ENCODE measurements at regions not wholly inside any gene's neighbourhood (a gene's known extent, or its start where the extent isn't known, plus 50 kb on each side); places are given as distances from the start of the nearest gene placed in this dataset.

DNA sequence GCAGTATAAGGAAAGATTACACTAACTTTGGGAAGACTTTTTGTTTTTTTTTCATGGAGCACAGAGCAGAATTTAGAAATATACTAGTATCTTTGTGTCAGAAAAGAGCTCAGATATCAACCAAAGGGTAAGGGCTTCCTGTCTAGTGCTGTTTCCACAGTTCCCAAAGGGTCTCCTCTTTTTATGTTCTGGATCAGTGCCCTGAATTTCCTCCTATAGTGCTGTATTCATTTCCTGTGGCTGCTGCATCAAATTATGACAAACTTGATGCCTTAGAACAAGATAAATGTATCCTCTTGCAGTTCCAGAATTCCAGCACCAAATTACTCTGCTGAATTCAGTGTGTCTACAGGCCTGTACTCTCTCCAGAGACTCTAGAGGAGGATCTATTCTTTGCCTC, 219.8 kb upstream of the THRB start:
- no peak overlapping the region for H3K27ac ChIP-seq (ENCODE audit: low read depth)
- no peaks in the 10 kb centered on the region for H3F3A ChIP-seq (replicated peaks; ENCODE audit: low read depth)
- H4K20me1 ChIP-seq (replicated peaks; ENCODE audit: insufficient read depth) = no peaks in the 10 kb centered on the region
- DNase-seq (ENCODE audit: low spot score) = no peak
- Mint-ChIP-seq H3K4me1 (peaks cover 7% of the 10 kb centered on the region; the same call in 2 of the 3 replicates), H3K9me3 (no peaks in the 10 kb centered on the region), H3K27me3 (ENCODE audit: insufficient read depth, low read depth, poor library complexity) (peaks cover 2% of the 10 kb centered on the region), H3K4me3 (no peak overlapping the region), H3K36me3 (ENCODE audit: low read depth) (no peaks in the 10 kb centered on the region), H3K27ac (no peak overlapping the region)
- TF ChIP-seq STAT1 (IDR thresholded peaks at IDR 0.05; ENCODE audit: unreplicated experiment) = no peak
- TF ChIP-seq POLR2AphosphoS5 (IDR thresholded peaks at IDR 0.05; ENCODE audit: low read depth) = no peak
- no peak for TF ChIP-seq EZH2 (IDR thresholded peaks at IDR 0.05; ENCODE audit: low read depth, unreplicated experiment)
- TF ChIP-seq, protein P1, sequence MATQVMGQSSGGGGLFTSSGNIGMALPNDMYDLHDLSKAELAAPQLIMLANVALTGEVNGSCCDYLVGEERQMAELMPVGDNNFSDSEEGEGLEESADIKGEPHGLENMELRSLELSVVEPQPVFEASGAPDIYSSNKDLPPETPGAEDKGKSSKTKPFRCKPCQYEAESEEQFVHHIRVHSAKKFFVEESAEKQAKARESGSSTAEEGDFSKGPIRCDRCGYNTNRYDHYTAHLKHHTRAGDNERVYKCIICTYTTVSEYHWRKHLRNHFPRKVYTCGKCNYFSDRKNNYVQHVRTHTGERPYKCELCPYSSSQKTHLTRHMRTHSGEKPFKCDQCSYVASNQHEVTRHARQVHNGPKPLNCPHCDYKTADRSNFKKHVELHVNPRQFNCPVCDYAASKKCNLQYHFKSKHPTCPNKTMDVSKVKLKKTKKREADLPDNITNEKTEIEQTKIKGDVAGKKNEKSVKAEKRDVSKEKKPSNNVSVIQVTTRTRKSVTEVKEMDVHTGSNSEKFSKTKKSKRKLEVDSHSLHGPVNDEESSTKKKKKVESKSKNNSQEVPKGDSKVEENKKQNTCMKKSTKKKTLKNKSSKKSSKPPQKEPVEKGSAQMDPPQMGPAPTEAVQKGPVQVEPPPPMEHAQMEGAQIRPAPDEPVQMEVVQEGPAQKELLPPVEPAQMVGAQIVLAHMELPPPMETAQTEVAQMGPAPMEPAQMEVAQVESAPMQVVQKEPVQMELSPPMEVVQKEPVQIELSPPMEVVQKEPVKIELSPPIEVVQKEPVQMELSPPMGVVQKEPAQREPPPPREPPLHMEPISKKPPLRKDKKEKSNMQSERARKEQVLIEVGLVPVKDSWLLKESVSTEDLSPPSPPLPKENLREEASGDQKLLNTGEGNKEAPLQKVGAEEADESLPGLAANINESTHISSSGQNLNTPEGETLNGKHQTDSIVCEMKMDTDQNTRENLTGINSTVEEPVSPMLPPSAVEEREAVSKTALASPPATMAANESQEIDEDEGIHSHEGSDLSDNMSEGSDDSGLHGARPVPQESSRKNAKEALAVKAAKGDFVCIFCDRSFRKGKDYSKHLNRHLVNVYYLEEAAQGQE (IDR thresholded peaks at IDR 0.05; ENCODE audit: unreplicated experiment) = no peak
- no peak for TF ChIP-seq NANOG (IDR thresholded peaks at IDR 0.05; ENCODE audit: borderline replicate concordance)
- TF ChIP-seq ZNF331 (CRISPR knock-in tag; IDR thresholded peaks at IDR 0.05; ENCODE audit: low read depth) = no peak
- TF ChIP-seq, protein P2, sequence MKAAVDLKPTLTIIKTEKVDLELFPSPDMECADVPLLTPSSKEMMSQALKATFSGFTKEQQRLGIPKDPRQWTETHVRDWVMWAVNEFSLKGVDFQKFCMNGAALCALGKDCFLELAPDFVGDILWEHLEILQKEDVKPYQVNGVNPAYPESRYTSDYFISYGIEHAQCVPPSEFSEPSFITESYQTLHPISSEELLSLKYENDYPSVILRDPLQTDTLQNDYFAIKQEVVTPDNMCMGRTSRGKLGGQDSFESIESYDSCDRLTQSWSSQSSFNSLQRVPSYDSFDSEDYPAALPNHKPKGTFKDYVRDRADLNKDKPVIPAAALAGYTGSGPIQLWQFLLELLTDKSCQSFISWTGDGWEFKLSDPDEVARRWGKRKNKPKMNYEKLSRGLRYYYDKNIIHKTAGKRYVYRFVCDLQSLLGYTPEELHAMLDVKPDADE (IDR thresholded peaks at IDR 0.05) = no peak
- H3K27me3 ChIP-seq (ENCODE audit: insufficient read depth) = no peaks in the 10 kb centered on the region
- H3K9me2 ChIP-seq (ENCODE audit: insufficient read depth) = no peaks in the 10 kb centered on the region
- no peak overlapping the region for H3K4me2 ChIP-seq
- H2AFZ ChIP-seq = no peak overlapping the region
- no peak overlapping the region for H3K4me3 ChIP-seq
- H3K4me1 ChIP-seq (ENCODE audit: insufficient read depth) = no peaks in the 10 kb centered on the region
- no peaks in the 10 kb centered on the region for H3K79me2 ChIP-seq (replicated peaks; ENCODE audit: insufficient read depth)
- ATAC-seq = no peak
- H3K36me3 ChIP-seq (ENCODE audit: insufficient read depth) = no peaks in the 10 kb centered on the region

DNA sequence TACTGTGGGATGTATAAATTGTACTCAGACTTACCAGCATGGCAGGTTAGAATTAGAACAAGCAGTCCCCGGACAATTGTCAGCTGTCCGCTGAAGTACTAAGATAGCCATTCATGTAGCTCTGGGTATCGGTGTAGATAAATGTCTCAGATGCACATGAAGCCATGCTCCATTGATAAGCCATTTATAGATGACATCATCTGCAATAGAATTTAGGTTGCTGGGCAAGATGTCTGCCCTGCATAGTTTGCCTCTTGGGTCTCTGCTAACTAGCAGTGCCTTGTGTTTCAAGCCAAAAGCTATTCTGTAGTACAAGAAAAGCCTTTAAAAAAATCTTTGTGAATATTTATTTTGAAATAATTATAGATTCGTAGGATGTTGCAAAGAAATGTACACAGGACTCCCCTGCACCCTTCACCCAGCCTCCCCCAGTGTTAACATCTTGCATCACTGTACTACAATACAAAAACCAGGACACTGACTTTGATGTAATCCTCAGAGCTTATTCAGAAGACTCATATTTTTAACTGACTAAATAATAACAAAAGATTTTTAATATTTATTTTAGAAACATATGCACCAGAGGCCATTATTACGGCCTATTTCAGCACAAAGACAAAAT, 220.6 kb upstream of the THRB start:
- H3K4me1 ChIP-seq (ENCODE audit: insufficient read depth) = no peaks in the 10 kb centered on the region
- TF ChIP-seq ZNF114 (CRISPR knock-in tag; IDR thresholded peaks at IDR 0.05) = no peak
- TF ChIP-seq POLR2AphosphoS5 (IDR thresholded peaks at IDR 0.05; ENCODE audit: low read depth) = no peak
- TF ChIP-seq, protein P3, sequence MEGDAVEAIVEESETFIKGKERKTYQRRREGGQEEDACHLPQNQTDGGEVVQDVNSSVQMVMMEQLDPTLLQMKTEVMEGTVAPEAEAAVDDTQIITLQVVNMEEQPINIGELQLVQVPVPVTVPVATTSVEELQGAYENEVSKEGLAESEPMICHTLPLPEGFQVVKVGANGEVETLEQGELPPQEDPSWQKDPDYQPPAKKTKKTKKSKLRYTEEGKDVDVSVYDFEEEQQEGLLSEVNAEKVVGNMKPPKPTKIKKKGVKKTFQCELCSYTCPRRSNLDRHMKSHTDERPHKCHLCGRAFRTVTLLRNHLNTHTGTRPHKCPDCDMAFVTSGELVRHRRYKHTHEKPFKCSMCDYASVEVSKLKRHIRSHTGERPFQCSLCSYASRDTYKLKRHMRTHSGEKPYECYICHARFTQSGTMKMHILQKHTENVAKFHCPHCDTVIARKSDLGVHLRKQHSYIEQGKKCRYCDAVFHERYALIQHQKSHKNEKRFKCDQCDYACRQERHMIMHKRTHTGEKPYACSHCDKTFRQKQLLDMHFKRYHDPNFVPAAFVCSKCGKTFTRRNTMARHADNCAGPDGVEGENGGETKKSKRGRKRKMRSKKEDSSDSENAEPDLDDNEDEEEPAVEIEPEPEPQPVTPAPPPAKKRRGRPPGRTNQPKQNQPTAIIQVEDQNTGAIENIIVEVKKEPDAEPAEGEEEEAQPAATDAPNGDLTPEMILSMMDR (conservative IDR thresholded peaks at IDR 0.05; ENCODE audit: low read depth in 2 of 2) = no peak

More for the DNA sequence above, 220.6 kb upstream of the THRB start:
- Mint-ChIP-seq H3K27ac (no peak overlapping the region), H3K4me1 (peaks cover 7% of the 10 kb centered on the region; the same call in 2 of the 3 replicates), H3K36me3 (ENCODE audit: low read depth) (no peaks in the 10 kb centered on the region), H3K4me3 (no peak overlapping the region), H3K9me3 (no peaks in the 10 kb centered on the region), H3K27me3 (ENCODE audit: insufficient read depth, low read depth, poor library complexity) (peaks cover 2% of the 10 kb centered on the region)
- DNase-seq (ENCODE audit: low spot score) = no peak
- no peak for ATAC-seq
- Histone ChIP-seq H3K4me2 (no peak overlapping the region), H3K27me3 (ENCODE audit: insufficient read depth) (no peaks in the 10 kb centered on the region), H4K20me1 (replicated peaks; ENCODE audit: insufficient read depth) (no peaks in the 10 kb centered on the region), H2AFZ (no peak overlapping the region), H3K36me3 (ENCODE audit: insufficient read depth) (no peaks in the 10 kb centered on the region), H3F3A (replicated peaks; ENCODE audit: low read depth) (no peaks in the 10 kb centered on the region), H3K9me2 (ENCODE audit: insufficient read depth) (no peaks in the 10 kb centered on the region), H3K27ac (ENCODE audit: low read depth) (no peak overlapping the region), H3K4me3 (no peak overlapping the region), H3K79me2 (replicated peaks; ENCODE audit: insufficient read depth) (no peaks in the 10 kb centered on the region)
